ENCODE measurements at regions not wholly inside any gene's neighbourhood (a gene's known extent, or its start where the extent isn't known, plus 50 kb on each side); places are given as distances from the start of the nearest gene placed in this dataset.

- Histone ChIP-seq H4K20me1 (ENCODE audit: insufficient read depth, low read length) (no peaks in the 10 kb centered on the region), H3K27me3 (ENCODE audit: insufficient read depth, low read length) (no peaks in the 10 kb centered on the region), H3K9ac (ENCODE audit: low read length) (no peak overlapping the region), H3K27ac (ENCODE audit: low read depth, low read length, poor library complexity, severe bottlenecking) (no peak overlapping the region), H3K9me3 (ENCODE audit: low read length) (no peaks in the 10 kb centered on the region), H2AFZ (ENCODE audit: low read length) (no peak overlapping the region), H3K79me2 (ENCODE audit: insufficient read depth, low read length) (no peaks in the 10 kb centered on the region), H3F3A (ENCODE audit: insufficient read depth, low read length) (no peaks in the 10 kb centered on the region), H3K4me2 (ENCODE audit: low read length) (no peak overlapping the region), H3K4me1 (ENCODE audit: insufficient read depth, low read length, severe bottlenecking) (no peaks in the 10 kb centered on the region), H3K4me3 (ENCODE audit: low read depth, low read length, poor library complexity, severe bottlenecking) (no peak overlapping the region), H3K9me2 (ENCODE audit: low read depth, low read length) (no peaks in the 10 kb centered on the region), H3K36me3 (ENCODE audit: insufficient read depth, low read length) (no peaks in the 10 kb centered on the region)
- no peak for TF ChIP-seq EZH2 (IDR thresholded peaks at IDR 0.05; ENCODE audit: borderline replicate concordance, low read length)
- no peak for TF ChIP-seq CTCF (IDR thresholded peaks at IDR 0.05; ENCODE audit: low read length)
These were observed 153.5 kb upstream of the GOLIM4 start for GRCh38 chr3:168249205-168249549.

DNA sequence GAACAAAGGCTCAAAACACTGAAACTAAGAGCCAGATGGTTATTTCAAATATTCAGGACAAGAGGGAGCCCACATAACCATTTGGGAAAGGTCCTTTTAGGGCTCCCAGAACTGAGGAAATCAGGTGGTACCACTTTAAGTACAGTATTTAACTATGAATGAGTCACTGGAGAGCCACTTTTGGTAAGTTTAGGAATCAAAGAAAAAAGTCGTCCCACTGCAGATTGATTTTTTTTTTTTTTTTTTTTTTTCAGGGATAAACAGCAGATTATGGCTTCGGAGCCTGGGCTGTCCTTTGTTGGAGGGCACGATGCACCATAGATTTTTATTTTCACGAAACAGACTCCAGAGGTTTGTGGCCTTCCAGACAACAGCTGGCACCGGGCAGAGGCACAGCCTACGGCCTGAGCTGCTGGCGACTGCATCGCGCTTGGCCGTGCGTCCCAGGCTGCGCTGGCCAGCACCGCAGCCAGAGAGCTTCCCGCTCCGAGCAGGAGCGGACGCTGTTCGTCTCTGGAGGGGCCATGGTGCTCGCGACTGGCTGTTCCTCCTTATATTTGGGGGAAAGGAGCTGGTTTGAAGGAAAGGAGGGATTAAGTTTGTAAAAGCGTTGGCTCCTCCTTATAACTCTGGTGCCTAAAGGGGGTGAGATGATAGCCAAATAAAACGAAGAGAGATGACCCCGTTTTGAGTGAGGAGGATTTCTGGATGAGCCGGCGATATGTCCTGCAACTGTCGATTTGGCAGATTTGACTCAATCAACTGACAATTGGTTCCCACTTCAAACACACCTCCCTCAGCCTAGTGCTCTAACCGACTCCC is 152.9 kb upstream of the GOLIM4 start:
- no peaks in the 10 kb centered on the region for H3K9me3 ChIP-seq (ENCODE audit: low read length)
- H3K9ac ChIP-seq (ENCODE audit: low read length) = no peak overlapping the region
- no peak overlapping the region for H3K4me3 ChIP-seq (ENCODE audit: low read depth, low read length, poor library complexity, severe bottlenecking)
- no peaks in the 10 kb centered on the region for H3K27me3 ChIP-seq (ENCODE audit: insufficient read depth, low read length)
- H3K79me2 ChIP-seq (ENCODE audit: insufficient read depth, low read length) = no peaks in the 10 kb centered on the region
- H3K4me1 ChIP-seq (ENCODE audit: insufficient read depth, low read length, severe bottlenecking) = no peaks in the 10 kb centered on the region
- TF ChIP-seq EZH2 (IDR thresholded peaks at IDR 0.05; ENCODE audit: borderline replicate concordance, low read length) (no peak), CTCF (IDR thresholded peaks at IDR 0.05; ENCODE audit: low read length) (no peak)
- H3K9me2 ChIP-seq (ENCODE audit: low read depth, low read length) = no peaks in the 10 kb centered on the region
- no peak overlapping the region for H3K27ac ChIP-seq (ENCODE audit: low read depth, low read length, poor library complexity, severe bottlenecking)
- no peak overlapping the region for H3K4me2 ChIP-seq (ENCODE audit: low read length)
- no peaks in the 10 kb centered on the region for H3F3A ChIP-seq (ENCODE audit: insufficient read depth, low read length)
- H3K36me3 ChIP-seq (ENCODE audit: insufficient read depth, low read length) = no peaks in the 10 kb centered on the region
- H4K20me1 ChIP-seq (ENCODE audit: insufficient read depth, low read length) = no peaks in the 10 kb centered on the region
- H2AFZ ChIP-seq (ENCODE audit: low read length) = no peak overlapping the region

DNA sequence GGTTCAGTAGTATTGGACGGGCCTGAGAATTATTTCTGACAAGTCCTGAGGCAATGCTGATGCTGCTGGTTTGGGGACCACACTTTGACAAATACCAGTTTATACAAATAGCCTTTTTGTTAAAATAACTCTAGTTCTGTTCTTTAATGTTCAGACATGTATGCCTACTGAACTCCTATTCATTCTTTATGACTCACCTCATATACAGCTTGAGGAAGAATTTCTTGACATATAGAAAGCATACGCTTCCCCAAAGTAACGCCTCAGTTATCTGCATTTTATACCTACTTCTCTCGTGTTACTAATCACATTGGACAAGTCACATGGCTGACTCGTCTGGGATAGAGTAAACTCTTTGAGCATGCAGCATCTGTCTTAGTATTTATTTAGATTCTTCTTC is 145.4 kb upstream of the GOLIM4 start:
- no peak overlapping the region for H3K9ac ChIP-seq (ENCODE audit: low read length)
- no peaks in the 10 kb centered on the region for H3K79me2 ChIP-seq (ENCODE audit: insufficient read depth, low read length)

More for the DNA sequence above, 145.4 kb upstream of the GOLIM4 start:
- Histone ChIP-seq H3K36me3 (ENCODE audit: insufficient read depth, low read length) (no peaks in the 10 kb centered on the region), H3K9me3 (ENCODE audit: low read length) (no peaks in the 10 kb centered on the region), H3K27me3 (ENCODE audit: insufficient read depth, low read length) (no peaks in the 10 kb centered on the region), H3K27ac (ENCODE audit: low read depth, low read length, poor library complexity, severe bottlenecking) (no peak overlapping the region), H3K4me3 (ENCODE audit: low read depth, low read length, poor library complexity, severe bottlenecking) (no peak overlapping the region), H4K20me1 (ENCODE audit: insufficient read depth, low read length) (no peaks in the 10 kb centered on the region), H3K4me1 (ENCODE audit: insufficient read depth, low read length, severe bottlenecking) (no peaks in the 10 kb centered on the region), H3K4me2 (ENCODE audit: low read length) (no peak overlapping the region), H3F3A (ENCODE audit: insufficient read depth, low read length) (no peaks in the 10 kb centered on the region), H2AFZ (ENCODE audit: low read length) (no peak overlapping the region), H3K9me2 (ENCODE audit: low read depth, low read length) (no peaks in the 10 kb centered on the region)
- TF ChIP-seq CTCF (IDR thresholded peaks at IDR 0.05; ENCODE audit: low read length) (no peak), EZH2 (IDR thresholded peaks at IDR 0.05; ENCODE audit: borderline replicate concordance, low read length) (no peak)
